ENCODE measurements at regions not wholly inside any gene's neighbourhood (a gene's known extent, or its start where the extent isn't known, plus 50 kb on each side); places are given as distances from the start of the nearest gene placed in this dataset.
"Not testable (repeated sequence)": the region's sequence is repeated elsewhere in the genome, so short reads cannot be mapped to it uniquely, and the experiment has no call there.

DNA sequence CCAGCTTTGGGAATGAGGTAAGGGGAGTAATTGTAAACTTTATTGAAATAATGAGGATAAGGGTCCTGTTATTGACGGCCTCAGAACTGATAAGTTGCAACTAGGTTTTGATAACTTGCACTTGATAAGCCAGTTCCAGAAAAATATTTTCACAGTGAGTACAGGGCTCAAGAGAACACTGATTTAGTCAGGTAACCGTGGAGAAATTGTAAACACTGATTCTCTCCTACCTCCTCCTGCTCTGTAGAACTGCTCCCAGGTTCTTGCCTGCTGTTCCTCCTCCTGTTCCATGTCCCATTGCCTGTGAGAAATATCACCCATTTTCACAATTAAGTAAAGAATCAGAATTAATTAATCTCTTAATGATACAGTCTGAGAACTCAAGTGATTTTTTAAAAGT lies 55.0 kb upstream of the CXXC4 start:
- H3K4me3 ChIP-seq (replicated peaks; ENCODE audit: low read depth, low read length) = no peak overlapping the region
- H3K27me3 ChIP-seq (replicated peaks; ENCODE audit: control insufficient read depth, insufficient read depth, low read length) = no peaks in the 10 kb centered on the region
- no peaks in the 10 kb centered on the region for H3K36me3 ChIP-seq (ENCODE audit: control insufficient read depth, insufficient read depth, low read length)
- no peak for DNase-seq (ENCODE audit: extremely low read depth, insufficient read length)
- TF ChIP-seq, protein P1, sequence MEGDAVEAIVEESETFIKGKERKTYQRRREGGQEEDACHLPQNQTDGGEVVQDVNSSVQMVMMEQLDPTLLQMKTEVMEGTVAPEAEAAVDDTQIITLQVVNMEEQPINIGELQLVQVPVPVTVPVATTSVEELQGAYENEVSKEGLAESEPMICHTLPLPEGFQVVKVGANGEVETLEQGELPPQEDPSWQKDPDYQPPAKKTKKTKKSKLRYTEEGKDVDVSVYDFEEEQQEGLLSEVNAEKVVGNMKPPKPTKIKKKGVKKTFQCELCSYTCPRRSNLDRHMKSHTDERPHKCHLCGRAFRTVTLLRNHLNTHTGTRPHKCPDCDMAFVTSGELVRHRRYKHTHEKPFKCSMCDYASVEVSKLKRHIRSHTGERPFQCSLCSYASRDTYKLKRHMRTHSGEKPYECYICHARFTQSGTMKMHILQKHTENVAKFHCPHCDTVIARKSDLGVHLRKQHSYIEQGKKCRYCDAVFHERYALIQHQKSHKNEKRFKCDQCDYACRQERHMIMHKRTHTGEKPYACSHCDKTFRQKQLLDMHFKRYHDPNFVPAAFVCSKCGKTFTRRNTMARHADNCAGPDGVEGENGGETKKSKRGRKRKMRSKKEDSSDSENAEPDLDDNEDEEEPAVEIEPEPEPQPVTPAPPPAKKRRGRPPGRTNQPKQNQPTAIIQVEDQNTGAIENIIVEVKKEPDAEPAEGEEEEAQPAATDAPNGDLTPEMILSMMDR (IDR thresholded peaks at IDR 0.05; ENCODE audit: insufficient read depth, low read length, poor library complexity, severe bottlenecking) = no peak

DNA sequence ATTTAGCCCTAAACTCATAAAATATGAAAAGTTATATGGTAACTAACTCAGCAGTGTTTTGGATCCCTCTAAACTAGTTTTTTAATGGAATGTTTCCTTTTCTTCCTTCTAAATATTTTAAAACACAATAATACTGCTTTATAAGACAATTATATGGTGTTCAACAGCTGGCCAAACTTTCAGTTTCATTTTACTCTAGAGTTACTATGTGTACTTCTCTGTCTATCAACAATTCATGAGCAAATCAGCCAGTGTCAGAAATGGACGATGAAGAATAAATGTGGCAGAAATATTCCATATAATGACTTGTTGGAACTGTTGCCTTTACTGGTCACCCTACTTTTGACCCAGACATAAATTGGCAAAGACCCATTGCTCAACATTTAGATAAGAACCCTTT lies 64.8 kb upstream of the CXXC4 start:
- Histone ChIP-seq H3K27me3 (replicated peaks; ENCODE audit: control insufficient read depth, insufficient read depth, low read length) (no peaks in the 10 kb centered on the region), H3K4me3 (replicated peaks; ENCODE audit: low read depth, low read length) (no peak overlapping the region), H3K36me3 (ENCODE audit: control insufficient read depth, insufficient read depth, low read length) (no peaks in the 10 kb centered on the region)
- TF ChIP-seq, protein P1 (IDR thresholded peaks at IDR 0.05; ENCODE audit: insufficient read depth, low read length, poor library complexity, severe bottlenecking) = no peak
- DNase-seq (ENCODE audit: extremely low read depth, insufficient read length) = no peak

DNA sequence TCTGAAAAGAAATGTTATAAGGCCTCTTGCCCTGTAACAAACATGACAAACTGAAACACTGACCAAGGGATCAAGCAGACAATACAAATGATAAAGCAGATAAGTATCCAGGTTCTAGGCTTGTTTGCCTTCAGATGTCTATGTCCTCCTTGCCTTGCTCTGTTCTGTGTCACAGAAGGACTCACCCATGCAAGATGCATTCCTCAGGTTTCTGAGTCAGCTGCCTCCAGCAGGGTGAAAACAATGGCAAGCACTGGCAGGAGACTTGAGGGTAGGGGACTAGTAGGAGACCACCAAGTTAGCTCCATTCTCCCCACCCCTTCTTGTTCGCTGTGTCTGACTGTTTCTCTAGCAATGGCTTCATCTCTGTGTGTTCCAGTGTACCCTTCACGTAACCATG lies 76.6 kb upstream of the CXXC4 start:
- no peak for DNase-seq (ENCODE audit: extremely low read depth, insufficient read length)
- Histone ChIP-seq H3K4me3 (replicated peaks; ENCODE audit: low read depth, low read length) (no peak overlapping the region), H3K36me3 (ENCODE audit: control insufficient read depth, insufficient read depth, low read length) (no peaks in the 10 kb centered on the region), H3K27me3 (replicated peaks; ENCODE audit: control insufficient read depth, insufficient read depth, low read length) (no peaks in the 10 kb centered on the region)
- TF ChIP-seq, protein P1 (IDR thresholded peaks at IDR 0.05; ENCODE audit: insufficient read depth, low read length, poor library complexity, severe bottlenecking) = no peak

DNA sequence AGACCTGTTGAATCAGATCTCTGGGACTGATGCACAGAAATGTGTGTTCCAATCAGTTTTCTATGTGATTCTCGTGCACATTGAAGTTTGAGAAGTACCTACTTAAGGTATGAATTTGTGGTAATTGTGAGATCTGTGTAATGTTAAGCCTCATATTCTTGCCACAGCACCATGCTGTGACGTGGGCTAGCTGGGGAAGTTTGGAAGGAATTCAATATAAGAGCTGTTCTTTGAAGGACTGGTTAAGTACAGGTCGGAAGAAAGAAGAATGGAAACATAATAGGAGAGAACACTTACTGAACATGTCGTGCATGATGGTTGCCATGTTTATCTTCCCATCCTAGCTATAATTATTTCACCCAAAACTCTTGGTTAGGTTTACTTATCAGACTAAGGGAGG lies 79.7 kb upstream of the CXXC4 start:
- TF ChIP-seq, protein P1 (IDR thresholded peaks at IDR 0.05; ENCODE audit: insufficient read depth, low read length, poor library complexity, severe bottlenecking) = no peak
- DNase-seq (ENCODE audit: extremely low read depth, insufficient read length) = no peak

DNA sequence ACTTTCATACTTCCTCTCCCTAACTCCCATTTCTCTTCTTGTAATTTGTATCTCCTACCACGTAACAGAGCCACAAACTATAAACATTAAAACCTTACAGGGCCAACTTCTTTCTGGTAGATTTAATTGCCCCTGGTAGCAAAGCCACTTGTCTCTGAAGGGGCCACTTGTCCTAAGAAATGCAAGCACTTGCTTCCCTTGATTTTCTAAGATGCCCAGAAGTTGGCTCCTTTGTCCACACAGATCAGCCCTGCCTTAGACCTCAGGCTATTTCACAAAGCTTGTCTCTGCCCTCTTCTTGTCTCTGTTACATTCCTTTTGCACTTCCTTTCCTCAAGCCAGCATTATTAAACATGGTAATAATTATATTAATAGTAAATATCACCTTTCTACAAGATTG lies 80.6 kb upstream of the CXXC4 start:
- H3K4me3 ChIP-seq (replicated peaks; ENCODE audit: low read depth, low read length) = no peak overlapping the region
- no peaks in the 10 kb centered on the region for H3K27me3 ChIP-seq (replicated peaks; ENCODE audit: control insufficient read depth, insufficient read depth, low read length)
- no peaks in the 10 kb centered on the region for H3K36me3 ChIP-seq (ENCODE audit: control insufficient read depth, insufficient read depth, low read length)
- DNase-seq (ENCODE audit: extremely low read depth, insufficient read length) = no peak
- TF ChIP-seq, protein P1 (IDR thresholded peaks at IDR 0.05; ENCODE audit: insufficient read depth, low read length, poor library complexity, severe bottlenecking) = no peak

More for the DNA sequence above, 79.7 kb upstream of the CXXC4 start:
- H3K4me3 ChIP-seq (replicated peaks; ENCODE audit: low read depth, low read length) = no peak overlapping the region
- H3K27me3 ChIP-seq (replicated peaks; ENCODE audit: control insufficient read depth, insufficient read depth, low read length) = no peaks in the 10 kb centered on the region
- H3K36me3 ChIP-seq (ENCODE audit: control insufficient read depth, insufficient read depth, low read length) = no peaks in the 10 kb centered on the region

DNA sequence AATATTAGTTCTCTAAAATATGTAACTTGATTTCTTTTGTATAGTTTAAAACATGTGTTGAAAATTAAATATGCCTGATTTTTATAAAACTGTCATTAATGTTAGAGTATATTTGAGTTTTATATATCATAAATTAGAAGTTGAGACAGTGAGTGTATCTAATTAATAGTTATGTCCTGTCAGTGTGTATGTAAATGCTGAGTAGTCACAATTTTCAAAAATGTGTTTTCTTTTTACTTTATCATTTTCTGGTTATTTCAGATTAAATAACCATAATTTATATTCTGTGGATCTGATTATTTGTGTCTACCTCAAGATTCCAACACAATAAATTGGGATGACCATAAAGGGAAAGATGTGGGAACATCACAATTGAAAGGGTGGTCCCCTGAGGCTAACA lies 82.7 kb upstream of the CXXC4 start:
- TF ChIP-seq, protein P1 (IDR thresholded peaks at IDR 0.05; ENCODE audit: insufficient read depth, low read length, poor library complexity, severe bottlenecking) = no peak
- H3K36me3 ChIP-seq (ENCODE audit: control insufficient read depth, insufficient read depth, low read length) = no peaks in the 10 kb centered on the region
- no peak for DNase-seq (ENCODE audit: extremely low read depth, insufficient read length)
- H3K4me3 ChIP-seq (replicated peaks; ENCODE audit: low read depth, low read length) = no peak overlapping the region
- H3K27me3 ChIP-seq (replicated peaks; ENCODE audit: control insufficient read depth, insufficient read depth, low read length) = no peaks in the 10 kb centered on the region

DNA sequence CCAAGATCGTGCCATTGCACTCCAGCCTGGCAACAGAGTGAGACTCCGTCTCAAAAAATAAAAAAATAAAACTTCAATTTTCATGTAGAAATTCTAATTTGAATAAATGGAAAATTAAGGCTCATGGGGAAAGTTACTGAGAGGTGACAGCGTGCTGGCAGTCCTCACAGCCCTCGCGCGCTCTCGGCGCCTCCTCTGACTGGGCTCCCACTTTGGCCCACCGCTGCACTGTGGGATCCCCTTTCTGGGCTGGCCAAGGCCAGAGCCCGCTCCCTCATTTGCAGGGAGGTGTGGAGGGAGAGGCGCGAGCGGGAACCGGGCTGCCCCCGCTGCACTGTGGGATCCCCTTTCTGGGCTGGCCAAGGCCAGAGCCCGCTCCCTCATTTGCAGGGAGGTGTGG lies 86.8 kb upstream of the CXXC4 start:
- H3K36me3 ChIP-seq (ENCODE audit: control insufficient read depth, insufficient read depth, low read length); H3K4me3 ChIP-seq (replicated peaks; ENCODE audit: low read depth, low read length); H3K27me3 ChIP-seq (replicated peaks; ENCODE audit: control insufficient read depth, insufficient read depth, low read length); DNase-seq (ENCODE audit: extremely low read depth, insufficient read length): not testable (repeated sequence)

DNA sequence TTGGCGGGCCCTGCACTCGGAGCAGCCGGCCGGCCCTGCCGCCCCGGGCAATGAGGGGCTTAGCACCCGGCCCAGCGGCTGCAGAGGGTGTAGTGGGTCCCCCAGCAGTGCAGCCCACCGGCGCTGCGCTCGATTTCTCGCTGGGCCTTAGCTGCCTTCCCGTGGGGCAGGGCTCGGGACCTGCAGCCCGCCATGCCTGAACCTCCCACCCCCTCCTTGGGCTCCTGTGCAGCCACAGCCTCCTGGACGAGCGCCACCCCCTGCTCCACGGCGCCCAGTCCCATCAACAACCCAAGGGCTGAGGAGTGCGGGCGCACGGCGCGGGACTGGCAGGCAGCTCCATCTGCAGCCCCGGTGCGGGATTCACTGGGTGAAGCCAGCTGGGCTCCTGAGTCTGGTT lies 87.4 kb upstream of the CXXC4 start:
- not testable (repeated sequence) for DNase-seq (ENCODE audit: extremely low read depth, insufficient read length); H3K27me3 ChIP-seq (replicated peaks; ENCODE audit: control insufficient read depth, insufficient read depth, low read length); H3K36me3 ChIP-seq (ENCODE audit: control insufficient read depth, insufficient read depth, low read length); H3K4me3 ChIP-seq (replicated peaks; ENCODE audit: low read depth, low read length)

All from GM06990 (cell line).